HL-60 (cell line): ENCODE measurements at regions not wholly inside any gene's neighbourhood (a gene's known extent, or its start where the extent isn't known, plus 50 kb on each side); places are given as distances from the start of the nearest gene placed in this dataset.

Source experiments
- POLR2AphosphoS5 ChIP-seq: IDR thresholded peaks from 2 replicates; pipeline ENCODE4 v1.6.1; 2012; ENCODE audit warnings: low read depth
- SPI1 ChIP-seq: IDR thresholded peaks from 2 replicates; pipeline ENCODE4 v1.6.1; 2012; ENCODE audit warnings: low read depth, mild to moderate bottlenecking, borderline replicate concordance
- TF ChIP-seq, protein P1 (sequence below): IDR thresholded peaks from one replicate; pipeline ENCODE4 v1.5.1; 2011; ENCODE audit warnings: low read length, control low read depth, inconsistent platforms; ENCODE audit not compliant: insufficient read depth
- TF ChIP-seq, protein P2 (sequence below): IDR thresholded peaks from 2 replicates; pipeline ENCODE4 v1.6.1; 2012; ENCODE audit warnings: low read depth; ENCODE audit not compliant: insufficient replicate concordance

DNA sequence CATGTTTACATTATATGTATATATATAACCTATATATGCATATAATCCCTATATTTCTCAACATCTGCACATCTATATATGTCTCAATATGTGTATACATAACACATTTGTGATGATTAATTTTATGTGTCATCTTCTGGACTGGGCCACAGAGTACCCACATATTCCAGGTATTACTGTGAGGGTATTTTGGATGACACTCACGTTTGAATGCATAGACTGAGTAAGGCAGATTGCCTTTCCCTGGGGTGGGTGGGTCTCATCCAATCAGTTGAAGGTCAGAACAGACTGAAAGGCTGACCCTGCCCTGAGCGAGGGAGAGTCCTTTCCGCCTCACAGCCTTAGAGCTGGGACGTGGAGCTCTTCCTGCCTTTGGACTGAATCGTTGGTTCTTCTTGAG is 295.2 kb upstream of the PFKP start:
- TF ChIP-seq, protein P1, sequence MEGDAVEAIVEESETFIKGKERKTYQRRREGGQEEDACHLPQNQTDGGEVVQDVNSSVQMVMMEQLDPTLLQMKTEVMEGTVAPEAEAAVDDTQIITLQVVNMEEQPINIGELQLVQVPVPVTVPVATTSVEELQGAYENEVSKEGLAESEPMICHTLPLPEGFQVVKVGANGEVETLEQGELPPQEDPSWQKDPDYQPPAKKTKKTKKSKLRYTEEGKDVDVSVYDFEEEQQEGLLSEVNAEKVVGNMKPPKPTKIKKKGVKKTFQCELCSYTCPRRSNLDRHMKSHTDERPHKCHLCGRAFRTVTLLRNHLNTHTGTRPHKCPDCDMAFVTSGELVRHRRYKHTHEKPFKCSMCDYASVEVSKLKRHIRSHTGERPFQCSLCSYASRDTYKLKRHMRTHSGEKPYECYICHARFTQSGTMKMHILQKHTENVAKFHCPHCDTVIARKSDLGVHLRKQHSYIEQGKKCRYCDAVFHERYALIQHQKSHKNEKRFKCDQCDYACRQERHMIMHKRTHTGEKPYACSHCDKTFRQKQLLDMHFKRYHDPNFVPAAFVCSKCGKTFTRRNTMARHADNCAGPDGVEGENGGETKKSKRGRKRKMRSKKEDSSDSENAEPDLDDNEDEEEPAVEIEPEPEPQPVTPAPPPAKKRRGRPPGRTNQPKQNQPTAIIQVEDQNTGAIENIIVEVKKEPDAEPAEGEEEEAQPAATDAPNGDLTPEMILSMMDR, result no peak
- no peak for TF ChIP-seq SPI1
- TF ChIP-seq, protein P2, sequence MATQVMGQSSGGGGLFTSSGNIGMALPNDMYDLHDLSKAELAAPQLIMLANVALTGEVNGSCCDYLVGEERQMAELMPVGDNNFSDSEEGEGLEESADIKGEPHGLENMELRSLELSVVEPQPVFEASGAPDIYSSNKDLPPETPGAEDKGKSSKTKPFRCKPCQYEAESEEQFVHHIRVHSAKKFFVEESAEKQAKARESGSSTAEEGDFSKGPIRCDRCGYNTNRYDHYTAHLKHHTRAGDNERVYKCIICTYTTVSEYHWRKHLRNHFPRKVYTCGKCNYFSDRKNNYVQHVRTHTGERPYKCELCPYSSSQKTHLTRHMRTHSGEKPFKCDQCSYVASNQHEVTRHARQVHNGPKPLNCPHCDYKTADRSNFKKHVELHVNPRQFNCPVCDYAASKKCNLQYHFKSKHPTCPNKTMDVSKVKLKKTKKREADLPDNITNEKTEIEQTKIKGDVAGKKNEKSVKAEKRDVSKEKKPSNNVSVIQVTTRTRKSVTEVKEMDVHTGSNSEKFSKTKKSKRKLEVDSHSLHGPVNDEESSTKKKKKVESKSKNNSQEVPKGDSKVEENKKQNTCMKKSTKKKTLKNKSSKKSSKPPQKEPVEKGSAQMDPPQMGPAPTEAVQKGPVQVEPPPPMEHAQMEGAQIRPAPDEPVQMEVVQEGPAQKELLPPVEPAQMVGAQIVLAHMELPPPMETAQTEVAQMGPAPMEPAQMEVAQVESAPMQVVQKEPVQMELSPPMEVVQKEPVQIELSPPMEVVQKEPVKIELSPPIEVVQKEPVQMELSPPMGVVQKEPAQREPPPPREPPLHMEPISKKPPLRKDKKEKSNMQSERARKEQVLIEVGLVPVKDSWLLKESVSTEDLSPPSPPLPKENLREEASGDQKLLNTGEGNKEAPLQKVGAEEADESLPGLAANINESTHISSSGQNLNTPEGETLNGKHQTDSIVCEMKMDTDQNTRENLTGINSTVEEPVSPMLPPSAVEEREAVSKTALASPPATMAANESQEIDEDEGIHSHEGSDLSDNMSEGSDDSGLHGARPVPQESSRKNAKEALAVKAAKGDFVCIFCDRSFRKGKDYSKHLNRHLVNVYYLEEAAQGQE, result no peak
- no peak for TF ChIP-seq POLR2AphosphoS5
